GM11168 (cell line): ENCODE measurements at regions not wholly inside any gene's neighbourhood (a gene's known extent, or its start where the extent isn't known, plus 50 kb on each side); places are given as distances from the start of the nearest gene placed in this dataset.

ENCODE experiments used
- in situ Hi-C: fragments of 300-500 bp; cut with MboI; formaldehyde crosslinking; loops from one replicate; pipeline ENCODE4 v1.12.0; 2022; ENCODE audit warnings: low sequenced_read_pairs; ENCODE audit not compliant: unreplicated experiment

DNA sequence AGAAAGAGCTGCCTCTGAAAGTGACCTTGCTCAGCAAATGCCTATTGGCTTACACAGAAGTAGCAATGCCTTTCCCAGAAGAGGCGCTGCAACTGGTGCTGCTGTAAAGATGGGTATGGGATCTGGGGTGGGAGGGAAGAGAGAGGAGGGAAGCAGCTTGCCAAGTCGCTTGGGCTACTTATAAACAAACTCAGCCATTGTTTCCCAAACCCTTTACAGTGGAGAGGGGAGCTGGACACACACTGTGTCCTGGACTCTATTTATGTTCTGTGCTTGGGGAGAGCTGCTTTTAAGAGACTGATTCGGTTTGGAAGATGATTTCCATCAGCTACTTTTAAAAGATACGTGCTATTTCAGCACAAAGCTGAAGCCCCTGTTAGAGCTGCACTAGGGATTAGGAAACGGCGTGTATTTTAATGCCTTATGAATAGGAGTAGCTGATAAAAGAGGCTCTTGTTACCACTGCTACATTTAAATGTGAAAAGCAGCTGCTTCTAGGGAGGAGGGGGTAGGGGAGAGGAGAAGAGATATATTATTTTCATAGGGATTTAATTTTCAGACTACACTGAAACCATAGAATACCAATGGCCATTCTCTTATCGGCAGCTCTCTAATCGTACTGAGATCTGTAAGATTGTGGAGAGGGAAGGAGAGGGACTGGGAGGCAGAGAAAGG is 440.6 kb downstream of the MCTP2 start:
- in situ Hi-C loops, result no loop called here

GRCh38 chr15:94673801-94674200 is 442.4 kb downstream of the MCTP2 start:
- in situ Hi-C loops, result no loop called here

DNA sequence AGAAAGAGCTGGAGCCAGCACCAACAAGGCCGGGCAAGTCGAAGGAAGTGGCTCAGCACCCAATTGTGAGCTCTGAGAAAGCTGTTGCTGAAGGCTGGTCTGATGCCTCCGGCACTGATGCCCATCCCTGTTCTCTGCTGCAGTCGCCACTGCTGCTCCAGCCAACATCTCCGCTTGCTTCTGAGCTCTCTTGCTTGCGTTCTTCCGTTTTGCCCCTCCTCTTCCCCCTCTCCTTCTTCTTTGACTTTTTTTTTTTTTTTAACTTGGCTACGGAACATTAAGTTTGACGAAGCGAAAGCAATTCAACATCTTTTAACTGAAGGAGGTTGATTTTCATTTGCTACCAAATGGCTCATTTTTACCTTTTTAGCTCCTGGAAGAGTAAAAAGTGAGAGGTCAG is 442.9 kb downstream of the MCTP2 start:
- in situ Hi-C loops, result no loop called here

DNA sequence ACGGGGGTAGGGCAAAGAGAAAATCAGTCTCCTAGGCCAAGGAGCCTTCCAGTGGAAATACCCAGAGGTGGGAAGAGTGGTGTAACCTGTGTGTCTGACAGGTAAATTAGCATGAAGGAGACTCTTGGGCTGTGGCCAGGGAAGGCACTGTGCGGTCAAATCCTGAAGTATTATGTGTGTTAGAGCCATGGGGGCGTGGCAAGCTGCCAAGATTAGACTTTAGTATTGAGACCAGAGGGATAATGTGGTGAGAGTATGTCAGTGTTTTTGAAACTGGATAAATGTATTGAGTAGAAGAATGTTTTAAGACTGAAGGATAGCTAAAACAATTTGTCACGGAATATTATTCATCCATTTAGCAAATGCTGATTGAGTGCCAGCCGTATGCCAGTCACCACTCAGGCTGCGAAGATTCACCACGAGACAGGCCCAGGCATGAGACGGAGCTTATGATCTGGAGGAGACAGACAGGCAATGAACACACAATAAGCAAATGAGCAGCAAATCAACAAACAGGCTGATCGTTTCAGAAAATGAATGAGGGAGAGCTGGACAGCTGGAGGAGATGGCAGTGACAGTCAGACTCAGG is 445.9 kb downstream of the MCTP2 start:
- in situ Hi-C loops, result no loop called here

DNA sequence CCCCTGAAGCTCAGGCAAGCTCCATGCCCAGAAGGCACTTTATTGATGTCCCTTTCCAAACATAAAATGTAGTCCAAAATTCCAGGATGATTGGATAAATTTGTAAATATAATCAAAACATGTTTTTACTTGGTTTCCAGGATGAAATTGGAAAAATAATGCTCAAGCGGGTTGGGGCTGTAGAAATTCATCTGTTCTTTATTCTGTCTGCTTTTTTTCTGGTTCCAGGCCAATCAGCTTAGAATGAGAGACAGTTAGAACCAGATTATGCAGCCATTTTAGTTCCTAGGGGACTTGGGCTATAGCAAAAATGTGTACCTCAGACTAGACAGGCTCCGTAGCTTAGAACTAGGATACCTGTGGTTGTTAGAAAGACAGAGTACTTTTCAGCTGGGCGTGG is 450.8 kb downstream of the MCTP2 start:
- in situ Hi-C loops, result no loop called here

- in situ Hi-C loops, result no loop called here
These were observed 452.5 kb downstream of the MCTP2 start for GRCh38 chr15:94683902-94684301.

DNA sequence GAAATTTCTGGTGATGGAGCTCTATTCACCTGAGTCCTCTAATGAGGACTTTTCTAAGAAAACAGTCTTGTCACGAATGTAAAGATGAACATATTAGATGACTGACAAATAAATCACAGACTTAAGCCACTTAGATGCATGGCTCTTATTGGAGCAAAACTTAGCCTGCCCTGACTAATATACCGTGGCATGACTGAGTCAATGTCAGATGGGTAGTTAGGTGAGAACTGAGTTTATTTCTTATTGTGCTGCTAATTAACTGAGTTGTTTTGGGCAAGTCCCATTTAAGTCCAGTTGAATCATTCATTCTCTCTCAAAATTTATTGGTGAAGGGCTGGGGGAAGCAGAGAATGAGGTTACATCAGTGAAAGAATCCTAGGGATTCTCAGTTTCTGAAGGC is 459.8 kb downstream of the MCTP2 start:
- in situ Hi-C loops, result no loop called here

GRCh38 chr15:94692710-94693109 is 461.3 kb downstream of the MCTP2 start:
- in situ Hi-C loops, result no loop called here

DNA sequence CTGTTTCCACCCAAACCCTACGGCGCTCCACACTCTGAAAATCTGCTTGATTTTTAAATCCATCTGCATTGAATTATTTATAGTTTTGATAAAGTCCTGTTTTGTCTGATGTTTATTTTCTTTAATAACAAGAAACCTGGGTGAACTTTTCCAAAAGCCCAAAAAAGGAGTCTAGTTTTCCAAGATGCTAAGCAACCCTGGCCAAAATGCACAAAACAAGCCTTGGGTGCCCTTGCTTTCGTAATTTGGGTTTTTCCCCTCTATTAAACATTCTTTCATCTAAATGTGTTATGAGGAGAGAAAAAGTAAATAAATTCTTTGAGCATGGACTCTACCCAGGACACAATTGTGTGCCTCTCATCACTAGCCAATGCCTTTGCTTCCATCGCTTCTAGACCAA is 468.9 kb downstream of the MCTP2 start:
- in situ Hi-C loops, result no loop called here

DNA sequence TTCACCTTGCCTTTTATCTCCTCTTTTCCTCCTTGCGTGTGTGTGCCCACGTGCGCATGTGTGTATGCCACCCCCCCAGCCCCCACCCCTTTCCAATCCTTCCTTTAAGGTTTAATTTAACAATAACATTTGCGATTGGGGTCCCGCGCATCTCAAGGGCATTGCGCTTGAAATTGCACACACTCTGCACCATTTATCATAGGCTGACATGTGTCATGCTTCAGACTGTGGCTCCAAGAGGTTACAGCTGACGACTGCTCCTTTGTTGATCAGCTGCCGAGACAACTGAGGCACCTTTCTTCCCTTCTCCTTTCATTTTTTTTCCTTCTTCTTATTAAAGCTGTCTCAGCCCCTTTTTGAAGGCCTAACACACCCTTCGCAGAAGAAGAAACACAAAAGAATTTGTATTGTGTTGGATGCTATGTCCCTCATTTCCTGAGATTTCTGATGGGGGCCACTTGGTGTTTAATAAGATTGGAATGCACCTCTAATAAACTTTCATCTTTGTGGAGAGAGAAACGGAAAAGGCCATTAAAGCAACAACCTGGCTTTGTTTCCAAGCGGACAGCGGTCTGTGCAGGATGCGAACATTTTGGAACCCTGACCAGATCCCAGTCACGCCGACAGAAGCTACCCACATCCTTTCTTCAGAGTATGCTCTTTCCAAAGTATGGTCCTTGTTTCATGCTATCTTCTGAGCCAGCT is 470.1 kb downstream of the MCTP2 start:
- in situ Hi-C loops, result no loop called here

- in situ Hi-C loops, result no loop called here
These were observed 472.2 kb downstream of the MCTP2 start for GRCh38 chr15:94703596-94703995.

DNA sequence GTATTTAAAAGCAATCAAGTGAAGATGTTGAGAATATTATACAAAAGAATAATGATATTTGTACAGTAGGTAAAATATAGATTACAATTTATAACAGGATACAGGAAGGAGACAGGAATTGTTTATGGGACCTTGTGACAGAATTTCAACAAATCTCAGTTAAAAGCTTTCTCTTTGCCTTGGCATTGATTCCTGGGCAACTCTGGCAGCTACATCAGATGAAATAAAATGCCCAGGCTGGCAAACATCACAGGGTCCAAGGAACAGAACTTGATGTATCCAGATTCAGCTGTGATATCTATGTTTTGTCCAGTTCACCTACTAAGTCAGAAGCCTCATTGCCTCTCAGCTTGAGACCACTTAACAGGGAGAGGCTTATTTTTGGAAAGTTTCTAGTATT is 473.1 kb downstream of the MCTP2 start:
- in situ Hi-C loops, result no loop called here

DNA sequence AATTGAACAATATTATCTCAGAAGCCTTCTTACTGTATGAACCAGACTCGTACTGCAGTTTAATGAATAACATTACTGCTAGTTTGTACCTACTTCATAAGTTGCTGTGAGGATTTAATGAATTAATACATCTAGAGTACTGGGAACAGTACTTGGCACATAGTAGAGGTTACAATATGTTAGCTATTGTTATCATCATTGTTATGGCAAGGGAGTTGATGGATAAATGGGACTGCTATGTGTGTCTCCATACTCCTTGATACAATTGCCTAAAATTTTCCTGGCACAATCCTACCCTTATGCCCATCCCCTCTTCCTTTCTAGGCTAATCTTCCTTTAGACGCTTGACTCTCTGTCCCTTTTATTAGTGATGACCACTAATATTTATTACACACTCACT is 473.6 kb downstream of the MCTP2 start:
- in situ Hi-C loops, result no loop called here

- in situ Hi-C loops, result no loop called here
These were observed 478.0 kb downstream of the MCTP2 start for GRCh38 chr15:94709319-94709718.

DNA sequence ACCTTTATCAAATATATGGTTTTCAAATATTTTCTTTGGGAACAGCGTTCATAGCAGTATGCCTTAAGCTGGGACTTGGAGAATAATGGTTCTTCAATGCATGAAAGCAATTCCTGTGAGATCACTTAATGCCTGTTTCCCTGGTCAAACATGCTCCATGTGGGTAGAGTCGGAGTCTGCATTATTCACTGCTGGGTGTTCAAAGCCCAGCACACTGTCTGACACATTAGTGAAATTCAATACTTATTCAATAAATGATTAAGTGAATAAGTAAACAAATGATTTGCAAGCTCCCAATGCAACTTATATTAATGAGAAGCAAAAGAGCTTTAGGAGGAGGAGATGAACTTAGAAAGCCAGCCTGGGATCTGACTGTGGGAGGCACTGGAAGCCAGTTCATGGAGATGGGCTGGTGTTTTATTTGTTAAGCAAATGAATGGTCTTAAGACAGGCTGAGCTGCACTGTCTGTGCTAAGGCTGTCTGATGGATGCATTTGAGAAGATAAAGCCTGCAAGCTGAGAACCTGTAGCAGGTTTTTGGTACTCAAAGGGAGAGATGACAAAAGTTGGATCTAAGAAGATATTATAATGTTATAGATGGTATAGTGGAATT is 490.8 kb downstream of the MCTP2 start:
- in situ Hi-C loops, result no loop called here

DNA sequence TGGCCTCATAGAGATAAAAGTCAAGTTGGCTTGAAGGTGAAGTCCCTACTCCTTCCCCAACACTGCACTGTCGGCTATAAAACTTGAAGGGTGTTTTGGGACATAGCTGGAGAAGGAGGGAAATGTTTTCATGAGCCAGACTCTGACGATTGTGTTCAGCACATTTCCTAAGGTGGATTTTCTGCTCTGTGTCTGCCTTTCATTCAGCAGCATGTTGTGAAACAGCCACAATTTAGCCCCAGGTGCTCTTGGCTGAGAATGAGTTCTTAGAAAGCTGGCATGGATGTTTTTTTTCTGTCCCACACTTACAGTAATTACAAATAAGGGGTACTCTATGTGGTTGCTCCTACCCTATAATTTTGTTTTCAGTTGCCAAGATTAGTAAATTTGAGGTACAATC is 492.4 kb downstream of the MCTP2 start:
- in situ Hi-C loops, result no loop called here

DNA sequence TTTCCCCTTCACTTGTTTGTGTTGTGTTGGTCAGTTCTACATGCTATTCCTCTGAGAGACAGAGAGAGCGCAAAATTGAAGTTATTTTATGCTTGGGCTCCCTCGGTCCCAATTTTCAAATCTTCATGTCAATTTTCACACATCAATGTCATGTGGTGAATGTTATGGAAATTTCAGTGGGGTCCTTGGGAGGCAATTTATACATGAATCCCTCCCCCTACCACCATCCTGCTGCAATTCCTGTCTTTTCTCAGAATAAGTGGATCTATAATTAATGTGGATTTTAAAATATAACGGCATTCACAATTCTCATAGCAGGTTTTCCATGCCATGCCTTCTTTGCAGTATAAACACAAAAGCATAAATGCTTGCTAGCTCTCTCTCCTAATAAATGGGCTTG is 499.9 kb downstream of the MCTP2 start:
- in situ Hi-C loops, result no loop called here

DNA sequence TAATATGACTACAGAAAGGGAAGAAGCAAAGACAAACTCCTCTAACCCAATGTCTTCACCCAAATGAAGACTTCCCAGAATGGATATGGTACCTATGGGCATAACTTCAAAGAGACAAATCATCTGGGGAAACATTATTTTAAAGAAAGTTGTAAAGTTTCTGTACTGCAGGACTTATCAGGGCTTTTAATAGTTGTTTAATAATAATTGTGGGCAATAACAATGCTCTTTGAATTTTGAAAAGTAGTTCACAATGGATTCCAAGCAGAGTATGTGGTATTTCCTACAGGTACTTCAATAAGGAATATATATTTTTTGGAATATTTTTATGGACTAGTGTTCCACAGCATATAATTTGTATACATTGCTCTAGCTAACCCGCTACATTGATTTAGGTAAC is 503.1 kb downstream of the MCTP2 start:
- in situ Hi-C loops, result no loop called here

- in situ Hi-C loops, result no loop called here
These were observed 504.9 kb downstream of the MCTP2 start for GRCh38 chr15:94736236-94736635.

- in situ Hi-C loops, result no loop called here
These were observed 508.3 kb downstream of the MCTP2 start for GRCh38 chr15:94739639-94740038.

DNA sequence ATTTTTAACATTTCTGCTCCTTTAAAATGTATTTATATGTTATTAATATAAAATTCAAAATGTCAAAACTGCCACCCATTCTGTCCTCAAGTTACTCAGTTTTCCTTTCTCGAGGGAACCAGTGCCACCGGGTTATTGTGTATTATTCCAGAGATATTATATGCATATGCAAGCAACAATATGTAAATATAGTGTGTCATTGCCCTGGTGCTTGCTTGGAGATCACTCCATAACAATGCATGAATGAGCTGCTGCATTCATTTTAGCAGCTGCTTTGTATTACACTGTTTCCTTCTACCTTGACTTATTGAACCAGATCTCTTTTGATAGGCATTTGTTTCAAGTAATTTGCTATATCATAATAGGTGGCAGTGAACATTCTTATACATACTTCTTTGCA is 509.1 kb downstream of the MCTP2 start:
- in situ Hi-C loops, result no loop called here
